H9 (cell line): ENCODE measurements at regions not wholly inside any gene's neighbourhood (a gene's known extent, or its start where the extent isn't known, plus 50 kb on each side); places are given as distances from the start of the nearest gene placed in this dataset.

Source experiments
- DNase-seq: peaks from one replicate; pipeline ENCODE4 v3.0.0-alpha.2; 2017
- H2AFZ ChIP-seq: one replicate; pipeline ENCODE4 v1.6.1; 2013; ENCODE audit warnings: mild to moderate bottlenecking, low read length, control low read depth, moderate library complexity
- H2AK5ac ChIP-seq: 2 replicates; pipeline ENCODE4 v1.6.1; 2013; ENCODE audit warnings: low read length, control low read depth, mixed read lengths; ENCODE audit not compliant: insufficient read length
- H2BK120ac ChIP-seq: one replicate; pipeline ENCODE4 v1.6.1; 2013; ENCODE audit warnings: low read depth, mild to moderate bottlenecking, low read length, control low read depth, inconsistent platforms; ENCODE audit not compliant: poor library complexity, severe bottlenecking
- H2BK12ac ChIP-seq: 2 replicates; pipeline ENCODE4 v1.6.1; 2013; ENCODE audit warnings: low read length, control low read depth, mixed read lengths, low read depth; ENCODE audit not compliant: insufficient read length
- H2BK15ac ChIP-seq: 2 replicates; pipeline ENCODE4 v1.6.1; 2013; ENCODE audit warnings: low read depth, low read length, control low read depth
- H2BK20ac ChIP-seq: one replicate; pipeline ENCODE4 v1.6.1; 2013; ENCODE audit warnings: low read depth, mild to moderate bottlenecking, low read length, control low read depth, inconsistent platforms; ENCODE audit not compliant: poor library complexity, severe bottlenecking
- H2BK5ac ChIP-seq: 2 replicates; pipeline ENCODE4 v1.6.1; 2013; ENCODE audit warnings: low read length, control low read depth, mixed read lengths; ENCODE audit not compliant: insufficient read length
- H3K14ac ChIP-seq: 2 replicates; pipeline ENCODE4 v1.6.1; 2013; ENCODE audit warnings: low read length, control low read depth; ENCODE audit not compliant: insufficient read depth
- H3K18ac ChIP-seq: 2 replicates; pipeline ENCODE4 v1.6.1; 2013; ENCODE audit warnings: low read depth, mild to moderate bottlenecking, mixed read lengths, low read length, control low read depth; ENCODE audit not compliant: insufficient read length
- H3K23ac ChIP-seq: 2 replicates; pipeline ENCODE4 v1.6.1; 2013; ENCODE audit warnings: low read length, control low read depth, mixed read lengths, low read depth; ENCODE audit not compliant: insufficient read length
- H3K23me2 ChIP-seq: 2 replicates; pipeline ENCODE4 v1.6.1; 2013; ENCODE audit warnings: low read depth, mild to moderate bottlenecking, mixed read lengths, low read length, control low read depth; ENCODE audit not compliant: insufficient read length, poor library complexity, severe bottlenecking
- H3K27ac ChIP-seq: 2 replicates; pipeline ENCODE4 v1.5.1; 2013; ENCODE audit warnings: low read length, control low read depth, mixed read lengths, low read depth; ENCODE audit not compliant: insufficient read length
- H3K27me3 ChIP-seq: 2 replicates; pipeline ENCODE4 v1.6.1; 2013; ENCODE audit warnings: low read length, control low read depth, inconsistent platforms; ENCODE audit not compliant: insufficient read depth
- H3K4ac ChIP-seq: 2 replicates; pipeline ENCODE4 v1.6.1; 2013; ENCODE audit warnings: low read depth, mild to moderate bottlenecking, control low read depth, inconsistent platforms, low read length, moderate library complexity
- H3K4me1 ChIP-seq: 2 replicates; pipeline ENCODE4 v1.6.1; 2013; ENCODE audit warnings: low read length, control low read depth, inconsistent platforms; ENCODE audit not compliant: insufficient read depth
- H3K4me2 ChIP-seq: 2 replicates; pipeline ENCODE4 v1.6.1; 2013; ENCODE audit warnings: low read length, control low read depth, mixed read lengths; ENCODE audit not compliant: insufficient read length, insufficient read depth
- H3K56ac ChIP-seq: 2 replicates; pipeline ENCODE4 v1.6.1; 2013; ENCODE audit warnings: low read depth, mild to moderate bottlenecking, mixed read lengths, low read length, control low read depth; ENCODE audit not compliant: insufficient read length
- H3K79me1 ChIP-seq: 2 replicates; pipeline ENCODE4 v1.6.1; 2013; ENCODE audit warnings: low read depth, mild to moderate bottlenecking, moderate library complexity, low read length, control low read depth, inconsistent platforms; ENCODE audit not compliant: insufficient read depth, poor library complexity, severe bottlenecking
- H3K79me2 ChIP-seq: 2 replicates; pipeline ENCODE4 v1.6.1; 2013; ENCODE audit warnings: low read length, control low read depth, inconsistent platforms; ENCODE audit not compliant: insufficient read depth
- H3K9ac ChIP-seq: 2 replicates; pipeline ENCODE4 v1.6.1; 2013; ENCODE audit warnings: low read length, control low read depth, mixed read lengths; ENCODE audit not compliant: insufficient read length; ENCODE audit errors: extremely low read depth
- H3K9me3 ChIP-seq: one replicate; pipeline ENCODE4 v1.6.1; 2013; ENCODE audit warnings: low read depth, low read length, inconsistent platforms; ENCODE audit not compliant: control insufficient read depth
- H3T11ph ChIP-seq: one replicate; pipeline ENCODE4 v1.6.1; 2013; ENCODE audit warnings: mild to moderate bottlenecking, low read length, control low read depth, inconsistent platforms
- H4K20me1 ChIP-seq: one replicate; pipeline ENCODE4 v1.6.1; 2013; ENCODE audit not compliant: control insufficient read depth, insufficient read length, insufficient read depth
- H4K5ac ChIP-seq: 2 replicates; pipeline ENCODE4 v1.6.1; 2013; ENCODE audit warnings: low read depth, mild to moderate bottlenecking, mixed read lengths, low read length, control low read depth; ENCODE audit not compliant: insufficient read length
- H4K8ac ChIP-seq: replicated peaks from 2 replicates; pipeline ENCODE4 v1.6.1; 2013; ENCODE audit warnings: low read length, control low read depth, mixed read lengths, low read depth; ENCODE audit not compliant: insufficient read length
- H4K91ac ChIP-seq: 2 replicates; pipeline ENCODE4 v1.6.1; 2013; ENCODE audit warnings: low read depth, mild to moderate bottlenecking, moderate library complexity, mixed read lengths, low read length, control low read depth; ENCODE audit not compliant: insufficient read length
- H3K27ac Mint-ChIP-seq, 3 experiments: 2 replicates in 2 of 3; 3 replicates in 1 of 3; pipeline ENCODE4 v1.8.0; 2020 to 2021; ENCODE audit warnings: mixed read lengths in 3 of 3, mild to moderate bottlenecking in 1 of 3, moderate library complexity in 1 of 3
- H3K27me3 Mint-ChIP-seq: 2 replicates; pipeline ENCODE4 v1.8.0; 2021; ENCODE audit warnings: low read depth, mild to moderate bottlenecking, moderate library complexity, mixed read lengths
- H3K36me3 Mint-ChIP-seq, 3 experiments: 2 replicates in 2 of 3; 3 replicates in 1 of 3; pipeline ENCODE4 v1.8.0; 2020 to 2021; ENCODE audit warnings: low read depth in 3 of 3, mixed read lengths in 3 of 3; ENCODE audit not compliant: insufficient read depth in 1 of 3
- H3K4me1 Mint-ChIP-seq, 2 experiments: 2 replicates each; pipeline ENCODE4 v1.8.0; 2020; ENCODE audit warnings: mixed read lengths in 2 of 2
- H3K4me3 Mint-ChIP-seq, 2 experiments: 2 replicates in 1 of 2; 3 replicates in 1 of 2; pipeline ENCODE4 v1.8.0; 2020 to 2021; ENCODE audit warnings: mild to moderate bottlenecking in 2 of 2, mixed read lengths in 2 of 2, moderate library complexity in 1 of 2
- H3K9me3 Mint-ChIP-seq, 2 experiments: 2 replicates in 1 of 2; 3 replicates in 1 of 2; pipeline ENCODE4 v1.8.0; 2020; ENCODE audit warnings: mild to moderate bottlenecking in 2 of 2, mixed read lengths in 2 of 2, moderate library complexity in 1 of 2
- WGBS: extraction: QIAGEN DNeasy Blood & Tissue Kit; methylation state at CpG from one replicate; pipeline ENCODE4 v1.1.7; 2013; ENCODE audit warnings: missing lambda C conversion rate, low lambda C conversion rate, mixed read lengths; ENCODE audit not compliant: insufficient read length; ENCODE audit errors: extremely low coverage; 5-methylcytosine and 5-hydroxymethylcytosine counted together
- TF ChIP-seq, protein P1 (sequence below): fragments of 200-600 bp; sonication (generic); conservative IDR thresholded peaks from 3 replicates; pipeline ENCODE4 v1.8.0; 2021; ENCODE audit warnings: antibody characterized with exemption, mild to moderate bottlenecking

DNA sequence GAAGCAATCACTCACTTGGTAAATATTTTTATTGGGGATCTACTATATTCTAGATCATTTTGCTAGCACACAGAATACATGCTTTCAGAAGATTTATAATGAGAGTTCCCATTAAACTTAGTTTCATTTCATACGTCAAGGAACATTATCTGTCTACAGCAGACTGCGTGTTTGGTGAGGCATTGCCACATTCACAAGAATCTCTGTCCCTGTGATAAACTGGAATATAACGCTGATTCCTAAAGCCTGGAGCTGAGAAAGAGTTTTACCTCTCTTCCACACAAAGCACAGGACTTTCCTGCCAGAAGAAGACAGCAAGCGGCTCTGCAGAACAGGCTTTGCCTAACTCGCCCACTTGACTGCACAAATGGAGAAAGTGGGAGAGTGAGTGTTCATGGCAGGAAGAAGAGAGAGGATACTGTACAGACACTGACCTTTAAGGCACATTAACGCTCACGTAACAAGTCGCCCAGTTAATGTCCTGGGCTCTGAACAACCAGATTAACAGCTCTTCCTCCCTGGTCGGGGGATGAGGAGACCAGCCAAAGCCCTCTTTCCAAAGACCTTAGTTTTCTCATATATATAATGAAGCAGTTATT, 356.2 kb downstream of the GPD2 start:
- Histone ChIP-seq H4K5ac (no peak overlapping the region), H2BK20ac (no peak overlapping the region), H2BK5ac (no peak overlapping the region), H3K18ac (no peak overlapping the region), H2BK15ac (no peak overlapping the region), H3K4me2 (no peak overlapping the region), H3T11ph (no peak overlapping the region), H3K4ac (no peak overlapping the region), H4K91ac (no peak overlapping the region), H3K27me3 (no peaks in the 10 kb centered on the region), H4K8ac (no peak overlapping the region), H2AFZ (no peak overlapping the region), H3K23ac (no peak overlapping the region), H2BK12ac (no peak overlapping the region), H3K23me2 (no peaks in the 10 kb centered on the region), H3K9ac (no peak overlapping the region), H3K4me1 (no peaks in the 10 kb centered on the region), H3K79me2 (no peaks in the 10 kb centered on the region), H3K56ac (no peak overlapping the region), H3K9me3 (no peaks in the 10 kb centered on the region), H2BK120ac (no peak overlapping the region), H4K20me1 (no peaks in the 10 kb centered on the region), H2AK5ac (no peak overlapping the region), H3K27ac (no peak overlapping the region), H3K14ac (no peak overlapping the region), H3K79me1 (no peaks in the 10 kb centered on the region)
- TF ChIP-seq, protein P1, sequence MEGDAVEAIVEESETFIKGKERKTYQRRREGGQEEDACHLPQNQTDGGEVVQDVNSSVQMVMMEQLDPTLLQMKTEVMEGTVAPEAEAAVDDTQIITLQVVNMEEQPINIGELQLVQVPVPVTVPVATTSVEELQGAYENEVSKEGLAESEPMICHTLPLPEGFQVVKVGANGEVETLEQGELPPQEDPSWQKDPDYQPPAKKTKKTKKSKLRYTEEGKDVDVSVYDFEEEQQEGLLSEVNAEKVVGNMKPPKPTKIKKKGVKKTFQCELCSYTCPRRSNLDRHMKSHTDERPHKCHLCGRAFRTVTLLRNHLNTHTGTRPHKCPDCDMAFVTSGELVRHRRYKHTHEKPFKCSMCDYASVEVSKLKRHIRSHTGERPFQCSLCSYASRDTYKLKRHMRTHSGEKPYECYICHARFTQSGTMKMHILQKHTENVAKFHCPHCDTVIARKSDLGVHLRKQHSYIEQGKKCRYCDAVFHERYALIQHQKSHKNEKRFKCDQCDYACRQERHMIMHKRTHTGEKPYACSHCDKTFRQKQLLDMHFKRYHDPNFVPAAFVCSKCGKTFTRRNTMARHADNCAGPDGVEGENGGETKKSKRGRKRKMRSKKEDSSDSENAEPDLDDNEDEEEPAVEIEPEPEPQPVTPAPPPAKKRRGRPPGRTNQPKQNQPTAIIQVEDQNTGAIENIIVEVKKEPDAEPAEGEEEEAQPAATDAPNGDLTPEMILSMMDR = no peak
- no CpG with 5 or more reads among the region's 9 CpGs for WGBS
- Mint-ChIP-seq H3K27me3 (no peaks in the 10 kb centered on the region), H3K27ac (0 out of 7 replicates have a peak overlapping the region, but pooled peaks of 1 of the 3 experiments have one; percentile 63), H3K9me3 (peaks cover 0 to 2% of the 10 kb centered on the region in 2 experiments; a peak in 1 of 5 replicates), H3K4me3 (no peak overlapping the region), H3K36me3 (no peaks in the 10 kb centered on the region), H3K4me1 (peaks cover 0 to 4% of the 10 kb centered on the region in 2 experiments)
- no peak for DNase-seq
